PFSK-1 (cell line): ENCODE measurements at regions not wholly inside any gene's neighbourhood (a gene's known extent, or its start where the extent isn't known, plus 50 kb on each side); places are given as distances from the start of the nearest gene placed in this dataset.

Source experiments
- POLR2AphosphoS5 ChIP-seq: IDR thresholded peaks from 2 replicates; pipeline ENCODE4 v1.6.1; 2012; ENCODE audit warnings: low read depth, mild to moderate bottlenecking, control low read depth, low read length, moderate library complexity
- SIN3A ChIP-seq: IDR thresholded peaks from 2 replicates; pipeline ENCODE4 v1.6.1; 2012; ENCODE audit warnings: mild to moderate bottlenecking, low read length, moderate library complexity, borderline replicate concordance; ENCODE audit not compliant: insufficient read depth
- TF ChIP-seq, protein P1 (sequence below), 2 experiments: IDR thresholded peaks; 2 replicates each; pipeline versions ENCODE4 v1.6.1 to v1.8.0; 2011 to 2012; ENCODE audit warnings: low read depth in 2 of 2, low read length in 2 of 2, control low read depth in 1 of 2, inconsistent platforms in 1 of 2, mild to moderate bottlenecking in 1 of 2, moderate library complexity in 1 of 2; ENCODE audit not compliant: insufficient read depth in 1 of 2

DNA sequence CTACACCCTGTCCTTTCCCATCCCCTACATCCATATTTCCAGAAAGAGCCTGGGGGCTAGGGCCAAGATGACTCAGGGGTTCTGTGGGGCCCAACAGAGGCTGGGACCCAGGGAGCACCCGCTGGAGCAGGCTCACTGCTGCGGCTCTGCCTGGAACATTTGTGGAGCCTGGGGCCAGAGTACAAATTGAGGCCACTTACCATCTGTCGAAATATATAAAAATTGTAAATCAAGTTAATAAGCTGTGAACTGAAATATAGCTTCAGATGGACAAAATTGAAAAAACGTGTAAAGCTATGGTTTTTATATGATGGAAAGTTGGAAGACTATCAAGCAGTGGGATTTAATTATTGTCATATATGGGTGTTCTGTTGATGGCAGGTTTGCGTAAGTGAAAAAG, 82.9 kb upstream of the ATXN1 start:
- no peak for TF ChIP-seq SIN3A
- no peak for TF ChIP-seq POLR2AphosphoS5
- TF ChIP-seq, protein P1, sequence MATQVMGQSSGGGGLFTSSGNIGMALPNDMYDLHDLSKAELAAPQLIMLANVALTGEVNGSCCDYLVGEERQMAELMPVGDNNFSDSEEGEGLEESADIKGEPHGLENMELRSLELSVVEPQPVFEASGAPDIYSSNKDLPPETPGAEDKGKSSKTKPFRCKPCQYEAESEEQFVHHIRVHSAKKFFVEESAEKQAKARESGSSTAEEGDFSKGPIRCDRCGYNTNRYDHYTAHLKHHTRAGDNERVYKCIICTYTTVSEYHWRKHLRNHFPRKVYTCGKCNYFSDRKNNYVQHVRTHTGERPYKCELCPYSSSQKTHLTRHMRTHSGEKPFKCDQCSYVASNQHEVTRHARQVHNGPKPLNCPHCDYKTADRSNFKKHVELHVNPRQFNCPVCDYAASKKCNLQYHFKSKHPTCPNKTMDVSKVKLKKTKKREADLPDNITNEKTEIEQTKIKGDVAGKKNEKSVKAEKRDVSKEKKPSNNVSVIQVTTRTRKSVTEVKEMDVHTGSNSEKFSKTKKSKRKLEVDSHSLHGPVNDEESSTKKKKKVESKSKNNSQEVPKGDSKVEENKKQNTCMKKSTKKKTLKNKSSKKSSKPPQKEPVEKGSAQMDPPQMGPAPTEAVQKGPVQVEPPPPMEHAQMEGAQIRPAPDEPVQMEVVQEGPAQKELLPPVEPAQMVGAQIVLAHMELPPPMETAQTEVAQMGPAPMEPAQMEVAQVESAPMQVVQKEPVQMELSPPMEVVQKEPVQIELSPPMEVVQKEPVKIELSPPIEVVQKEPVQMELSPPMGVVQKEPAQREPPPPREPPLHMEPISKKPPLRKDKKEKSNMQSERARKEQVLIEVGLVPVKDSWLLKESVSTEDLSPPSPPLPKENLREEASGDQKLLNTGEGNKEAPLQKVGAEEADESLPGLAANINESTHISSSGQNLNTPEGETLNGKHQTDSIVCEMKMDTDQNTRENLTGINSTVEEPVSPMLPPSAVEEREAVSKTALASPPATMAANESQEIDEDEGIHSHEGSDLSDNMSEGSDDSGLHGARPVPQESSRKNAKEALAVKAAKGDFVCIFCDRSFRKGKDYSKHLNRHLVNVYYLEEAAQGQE (IDR thresholded peaks at IDR 0.05; ENCODE audit: insufficient read depth in 1 of 2, low read depth in 2 of 2, low read length in 2 of 2), result no peak
